Right atrium auricular region (tissue), 2 donors: ENCODE measurements at regions not wholly inside any gene's neighbourhood (a gene's known extent, or its start where the extent isn't known, plus 50 kb on each side); places are given as distances from the start of the nearest gene placed in this dataset.

Experiments
- DNase-seq: peaks from one replicate; pipeline ENCODE4 v3.0.0-alpha.2; 2019; ENCODE audit warnings: low spot score
- H3K27ac ChIP-seq, 2 donors: fragments of 200-600 bp; sonication (generic); 1 replicate in 1 of 2; 2 replicates in 1 of 2; pipeline ENCODE4 v1.5.1; 2016 to 2019
- H3K27me3 ChIP-seq, 2 donors: fragments of 200-600 bp; sonication (generic); one replicate each; pipeline versions ENCODE4 v1.5.1 to v1.6.0; 2017 to 2019
- H3K36me3 ChIP-seq: fragments of 200-600 bp; sonication (generic); one replicate; pipeline ENCODE4 v1.5.1; 2016
- H3K4me1 ChIP-seq, 2 donors: fragments of 200-600 bp; sonication (generic); one replicate each; pipeline versions ENCODE4 v1.5.1 to v1.6.0; 2017 to 2019
- H3K4me3 ChIP-seq, 2 donors: fragments of 200-600 bp; sonication (generic); 1 replicate in 1 of 2; 2 replicates in 1 of 2; pipeline ENCODE4 v1.5.1; 2017 to 2019; ENCODE audit warnings: mild to moderate bottlenecking in 1 of 2, moderate library complexity in 1 of 2
- H3K9me3 ChIP-seq, 2 donors: fragments of 200-600 bp; sonication (generic); one replicate each; pipeline ENCODE4 v1.5.1; 2019
- CTCF ChIP-seq, 2 donors: fragments of 200-600 bp; sonication (generic); IDR thresholded peaks; one replicate each; pipeline ENCODE4 v1.5.1; 2019; ENCODE audit warnings: antibody characterized with exemption in 2 of 2

GRCh38 chr5:20536341-20536740 is 548.3 kb upstream of the CDH18 start:
- H3K9me3 ChIP-seq: peaks cover 0 to 11% of the 10 kb centered on the region in 2 donors
- H3K36me3 ChIP-seq: no peaks in the 10 kb centered on the region
- H3K4me1 ChIP-seq: no peaks in the 10 kb centered on the region
- H3K27me3 ChIP-seq: no peaks in the 10 kb centered on the region
- no peak for DNase-seq
- TF ChIP-seq CTCF (IDR thresholded peaks at IDR 0.05): no peak
- H3K4me3 ChIP-seq: no peak overlapping the region
- H3K27ac ChIP-seq: no peak overlapping the region

- no peaks in the 10 kb centered on the region for H3K9me3 ChIP-seq
- H3K4me1 ChIP-seq: no peaks in the 10 kb centered on the region
- no peak overlapping the region for H3K4me3 ChIP-seq
- no peak for DNase-seq
- H3K27me3 ChIP-seq: no peaks in the 10 kb centered on the region
- no peak overlapping the region for H3K27ac ChIP-seq
- no peaks in the 10 kb centered on the region for H3K36me3 ChIP-seq
- TF ChIP-seq CTCF (IDR thresholded peaks at IDR 0.05): no peak
These were observed 540.5 kb upstream of the CDH18 start for GRCh38 chr5:20528471-20528870.

GRCh38 chr5:20524991-20525529 is 537.1 kb upstream of the CDH18 start:
- Histone ChIP-seq H3K4me1 (no peaks in the 10 kb centered on the region), H3K9me3 (no peaks in the 10 kb centered on the region), H3K27me3 (no peaks in the 10 kb centered on the region), H3K4me3 (no peak overlapping the region), H3K36me3 (no peaks in the 10 kb centered on the region), H3K27ac (no peak overlapping the region)
- no peak for DNase-seq
- no peak for TF ChIP-seq CTCF (IDR thresholded peaks at IDR 0.05)

GRCh38 chr5:20522905-20523482 is 535.0 kb upstream of the CDH18 start:
- no peak for TF ChIP-seq CTCF (IDR thresholded peaks at IDR 0.05)
- Histone ChIP-seq H3K27me3 (no peaks in the 10 kb centered on the region), H3K27ac (no peak overlapping the region), H3K36me3 (no peaks in the 10 kb centered on the region), H3K9me3 (no peaks in the 10 kb centered on the region), H3K4me1 (no peaks in the 10 kb centered on the region), H3K4me3 (no peak overlapping the region)
- DNase-seq: no peak

- Histone ChIP-seq H3K27me3 (no peaks in the 10 kb centered on the region), H3K4me3 (no peak overlapping the region), H3K9me3 (no peaks in the 10 kb centered on the region), H3K27ac (no peak overlapping the region), H3K4me1 (no peaks in the 10 kb centered on the region), H3K36me3 (no peaks in the 10 kb centered on the region)
- TF ChIP-seq CTCF (IDR thresholded peaks at IDR 0.05): no peak
- no peak for DNase-seq
These were observed 527.6 kb upstream of the CDH18 start for GRCh38 chr5:20515606-20516005.

- Histone ChIP-seq H3K9me3 (no peaks in the 10 kb centered on the region), H3K27me3 (no peaks in the 10 kb centered on the region), H3K4me3 (no peak overlapping the region), H3K27ac (no peak overlapping the region), H3K36me3 (no peaks in the 10 kb centered on the region), H3K4me1 (no peaks in the 10 kb centered on the region)
- no peak for DNase-seq
- no peak for TF ChIP-seq CTCF (IDR thresholded peaks at IDR 0.05)
These were observed 526.1 kb upstream of the CDH18 start for GRCh38 chr5:20514145-20514544.
